GM12878 (cell line): ENCODE measurements at regions not wholly inside any gene's neighbourhood (a gene's known extent, or its start where the extent isn't known, plus 50 kb on each side); places are given as distances from the start of the nearest gene placed in this dataset.

Experiments
- ATAC-seq: fragments of 200-7000 bp; cut with Tn5 transposase; 3 replicates; pipeline ENCODE4 v1.9.1; 2020; ENCODE audit warnings: mild to moderate bottlenecking, moderate library complexity
- BruUV-seq: library from RNA; stranded (reverse); fragments of 400-500 nt; replicated peaks from 2 replicates; lab custom pipeline; 2021; lab: Mats Ljungman, UMichigan
- CTCF ChIA-PET: fragments of 300-600 bp; sonication (Branson Sonifier 250); formaldehyde crosslinking; extraction: SDS; loops from one replicate; lab custom pipeline; 2021; ENCODE audit warnings: inconsistent platforms; lab: Yijun Ruan, JAX
- POLR2A ChIA-PET: fragments of 350-600 bp; formaldehyde crosslinking; extraction: SDS; loops from one replicate; lab custom pipeline; 2021; ENCODE audit warnings: inconsistent platforms; lab: Charles Lee
- RAD21 ChIA-PET: fragments of 300-600 bp; sonication (Branson Sonifier 250); formaldehyde crosslinking; loops from one replicate; lab custom pipeline; 2023; ENCODE audit warnings: antibody characterized with exemption; ENCODE audit not compliant: unreplicated experiment; lab: Charles Lee
- SMC1A ChIA-PET: fragments of 300-600 bp; sonication (Branson Sonifier 250); formaldehyde crosslinking; loops from one replicate; lab custom pipeline; 2023; ENCODE audit not compliant: unreplicated experiment, uncharacterized antibody; lab: Charles Lee
- DNase-seq: peaks from one replicate; pipeline ENCODE4 v3.0.0-alpha.2; 2011; ENCODE audit warnings: low read depth, low spot score
- FAIRE-seq: peaks from 3 replicates; lab custom pipeline; 2011; peaks lifted over from hg19 to GRCh38; lab: Jason Lieb, UNC
- H2AFZ ChIP-seq: 2 replicates; pipeline ENCODE4 v1.6.0; 2011; ENCODE audit warnings: low read depth, low read length, control low read depth; ENCODE audit not compliant: control insufficient read depth
- H3K27ac ChIP-seq: 2 replicates; pipeline ENCODE4 v1.5.1; 2011; ENCODE audit warnings: control low read depth; ENCODE audit not compliant: control insufficient read depth, insufficient read depth
- H3K27me3 ChIP-seq, 2 experiments: replicated peaks in 1 of 2; 2 replicates each; pipeline versions ENCODE4 v1.6.0 to v1.6.1; 2011; ENCODE audit warnings: low read length in 1 of 2; ENCODE audit not compliant: control insufficient read depth in 2 of 2, insufficient read depth in 2 of 2
- H3K36me3 ChIP-seq, 2 experiments: 2 replicates each; pipeline ENCODE4 v1.5.1; 2011; ENCODE audit warnings: low read length in 1 of 2; ENCODE audit not compliant: control insufficient read depth in 2 of 2, insufficient read depth in 2 of 2
- H3K4me1 ChIP-seq: 2 replicates; pipeline ENCODE4 v1.6.1; 2011; ENCODE audit warnings: mild to moderate bottlenecking, low read length, moderate library complexity, mixed read lengths; ENCODE audit not compliant: control insufficient read depth, insufficient read depth
- H3K4me2 ChIP-seq: 2 replicates; pipeline ENCODE4 v1.6.0; 2011; ENCODE audit warnings: control low read depth; ENCODE audit not compliant: control insufficient read depth, insufficient read depth
- H3K4me3 ChIP-seq: fragments of 200-600 bp; sonication (generic); 2 replicates; pipeline ENCODE4 v1.5.1; 2016
- H3K79me2 ChIP-seq: 2 replicates; pipeline ENCODE4 v1.6.0; 2011; ENCODE audit warnings: low read length; ENCODE audit not compliant: control insufficient read depth, insufficient read depth
- H3K9ac ChIP-seq: 2 replicates; pipeline ENCODE4 v1.8.0; 2011; ENCODE audit warnings: low read length, control low read depth, mixed read lengths; ENCODE audit not compliant: control insufficient read depth, insufficient read depth
- H3K9me3 ChIP-seq: replicated peaks from 3 replicates; pipeline ENCODE4 v1.5.1; 2011; ENCODE audit warnings: mild to moderate bottlenecking, low read length; ENCODE audit not compliant: control insufficient read depth, insufficient read depth
- H4K20me1 ChIP-seq: 2 replicates; pipeline ENCODE4 v1.6.0; 2011; ENCODE audit not compliant: control insufficient read depth, insufficient read depth
- GATAD2B ChIP-seq: fragments of 450-650 bp; conservative IDR thresholded peaks from 2 replicates; pipeline ENCODE4 v1.6.1; 2017; ENCODE audit warnings: low read depth, mild to moderate bottlenecking, moderate library complexity
- MXI1 ChIP-seq: fragments of 150-350 bp; IDR thresholded peaks from 2 replicates; pipeline ENCODE4 v1.6.1; 2011; ENCODE audit warnings: low read depth, mild to moderate bottlenecking, inconsistent platforms, low read length, improper control_type of control experiment
- RAD21 ChIP-seq: IDR thresholded peaks from 2 replicates; pipeline ENCODE4 v1.6.1; 2011; ENCODE audit warnings: mild to moderate bottlenecking, low read depth, low read length, moderate library complexity; ENCODE audit not compliant: insufficient read depth
- SIN3A ChIP-seq: IDR thresholded peaks from 2 replicates; pipeline ENCODE4 v1.6.1; 2012; ENCODE audit warnings: low read depth, low read length, improper control_type of control experiment
- WGBS: methylation state at CpG from one replicate; pipeline ENCODE4 v1.1.6; 2016; ENCODE audit warnings: low lambda C conversion rate; ENCODE audit not compliant: insufficient replicate concordance, insufficient coverage; ENCODE audit errors: missing lambda C conversion rate; 5-methylcytosine and 5-hydroxymethylcytosine counted together
- in situ Hi-C: fragments of 300-500 bp; cut with MboI; formaldehyde crosslinking; loops from 9 replicates; pipeline ENCODE4 v1.14.3; 2018; ENCODE audit warnings: mixed read lengths
- intact Hi-C: fragments of 100-400 bp; cut with micrococcal nuclease; formaldehyde crosslinking; loops from one replicate; pipeline ENCODE4 v1.14.2; 2022; ENCODE audit not compliant: unreplicated experiment
- TF ChIP-seq, protein P1 (sequence below): fragments of 450-650 bp; IDR thresholded peaks from 2 replicates; pipeline ENCODE4 v1.6.1; 2017; ENCODE audit warnings: antibody characterized with exemption, mild to moderate bottlenecking, moderate library complexity
- TF ChIP-seq, protein P2 (sequence below): IDR thresholded peaks from 2 replicates; pipeline ENCODE4 v1.6.1; 2012; ENCODE audit warnings: mild to moderate bottlenecking, low read depth, low read length
- TF ChIP-seq, protein P3 (sequence below): IDR thresholded peaks from 2 replicates; pipeline ENCODE4 v1.6.1; 2011; ENCODE audit warnings: low read depth, low read length, improper control_type of control experiment, borderline replicate concordance
- TF ChIP-seq, protein P4 (sequence below): fragments of 450-650 bp; IDR thresholded peaks from 2 replicates; pipeline ENCODE4 v1.6.1; 2017; ENCODE audit warnings: borderline replicate concordance

DNA sequence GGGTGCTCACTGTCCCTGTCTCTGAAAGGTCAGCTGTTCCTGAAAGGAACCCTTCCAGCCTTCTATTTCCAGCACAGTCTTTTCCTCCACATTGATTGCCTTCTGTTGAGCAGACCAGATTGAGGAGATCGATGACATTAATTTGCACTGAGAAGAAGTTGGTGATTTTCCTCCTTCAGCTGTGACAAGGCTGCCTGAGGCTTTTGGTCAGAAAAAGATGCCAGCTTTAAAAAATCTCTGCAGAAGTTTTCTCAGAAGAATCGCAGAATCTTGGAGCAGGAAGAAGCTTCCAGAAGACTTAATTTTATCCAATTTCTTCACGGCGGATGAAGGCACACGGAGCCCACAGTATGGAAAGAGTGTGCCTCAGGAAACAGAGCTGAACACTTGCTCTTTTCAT is 112.8 kb downstream of the FAM43A start (continued):
- TF ChIP-seq SIN3A = no peak
- TF ChIP-seq RAD21 = no peak

DNA sequence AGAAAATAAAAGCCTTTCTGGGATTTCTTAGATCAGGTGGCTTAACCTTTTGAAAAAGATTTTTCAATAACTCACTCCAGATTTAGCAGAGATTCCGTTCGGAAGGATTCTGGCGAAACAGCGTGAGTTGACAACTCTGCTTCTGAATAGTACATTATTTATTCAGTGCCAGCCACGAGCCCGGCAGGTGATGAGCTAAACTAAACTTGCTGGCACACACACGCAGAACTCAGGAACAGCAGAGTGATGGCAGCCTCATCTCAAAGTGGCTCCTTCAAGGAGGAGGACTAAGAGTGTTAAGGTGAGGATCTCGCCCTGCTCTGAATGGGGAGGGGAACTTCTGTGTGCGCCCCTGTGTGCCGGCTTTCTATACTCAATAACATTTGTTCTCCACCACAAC is 114.3 kb downstream of the FAM43A start:
- WGBS = 56% methylated on average over 10 of the region's 10 CpGs

More for the DNA sequence above, 114.3 kb downstream of the FAM43A start:
- Histone ChIP-seq H3K27me3 (peaks cover 0 to 4% of the 10 kb centered on the region in 2 experiments; a peak in 3 of 4 replicates), H3K79me2 (no peaks in the 10 kb centered on the region), H3K9me3 (no peaks in the 10 kb centered on the region; the same call in 1 of the 3 replicates), H3K4me1 (no peaks in the 10 kb centered on the region), H3K4me3 (no peak overlapping the region), H3K9ac (no peak overlapping the region), H3K27ac (no peak overlapping the region), H3K4me2 (no peak overlapping the region), H2AFZ (no peak overlapping the region), H3K36me3 (no peaks in the 10 kb centered on the region), H4K20me1 (no peaks in the 10 kb centered on the region)
- DNase-seq = no peak
- ChIA-PET SMC1A (no interaction called here), POLR2A (no interaction called here), RAD21 (no interaction called here), CTCF (no interaction called here)
- FAIRE-seq = no peak
- no peak for TF ChIP-seq GATAD2B
- TF ChIP-seq, protein P1, sequence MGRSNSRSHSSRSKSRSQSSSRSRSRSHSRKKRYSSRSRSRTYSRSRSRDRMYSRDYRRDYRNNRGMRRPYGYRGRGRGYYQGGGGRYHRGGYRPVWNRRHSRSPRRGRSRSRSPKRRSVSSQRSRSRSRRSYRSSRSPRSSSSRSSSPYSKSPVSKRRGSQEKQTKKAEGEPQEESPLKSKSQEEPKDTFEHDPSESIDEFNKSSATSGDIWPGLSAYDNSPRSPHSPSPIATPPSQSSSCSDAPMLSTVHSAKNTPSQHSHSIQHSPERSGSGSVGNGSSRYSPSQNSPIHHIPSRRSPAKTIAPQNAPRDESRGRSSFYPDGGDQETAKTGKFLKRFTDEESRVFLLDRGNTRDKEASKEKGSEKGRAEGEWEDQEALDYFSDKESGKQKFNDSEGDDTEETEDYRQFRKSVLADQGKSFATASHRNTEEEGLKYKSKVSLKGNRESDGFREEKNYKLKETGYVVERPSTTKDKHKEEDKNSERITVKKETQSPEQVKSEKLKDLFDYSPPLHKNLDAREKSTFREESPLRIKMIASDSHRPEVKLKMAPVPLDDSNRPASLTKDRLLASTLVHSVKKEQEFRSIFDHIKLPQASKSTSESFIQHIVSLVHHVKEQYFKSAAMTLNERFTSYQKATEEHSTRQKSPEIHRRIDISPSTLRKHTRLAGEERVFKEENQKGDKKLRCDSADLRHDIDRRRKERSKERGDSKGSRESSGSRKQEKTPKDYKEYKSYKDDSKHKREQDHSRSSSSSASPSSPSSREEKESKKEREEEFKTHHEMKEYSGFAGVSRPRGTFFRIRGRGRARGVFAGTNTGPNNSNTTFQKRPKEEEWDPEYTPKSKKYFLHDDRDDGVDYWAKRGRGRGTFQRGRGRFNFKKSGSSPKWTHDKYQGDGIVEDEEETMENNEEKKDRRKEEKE = no peak
- TF ChIP-seq, protein P2, sequence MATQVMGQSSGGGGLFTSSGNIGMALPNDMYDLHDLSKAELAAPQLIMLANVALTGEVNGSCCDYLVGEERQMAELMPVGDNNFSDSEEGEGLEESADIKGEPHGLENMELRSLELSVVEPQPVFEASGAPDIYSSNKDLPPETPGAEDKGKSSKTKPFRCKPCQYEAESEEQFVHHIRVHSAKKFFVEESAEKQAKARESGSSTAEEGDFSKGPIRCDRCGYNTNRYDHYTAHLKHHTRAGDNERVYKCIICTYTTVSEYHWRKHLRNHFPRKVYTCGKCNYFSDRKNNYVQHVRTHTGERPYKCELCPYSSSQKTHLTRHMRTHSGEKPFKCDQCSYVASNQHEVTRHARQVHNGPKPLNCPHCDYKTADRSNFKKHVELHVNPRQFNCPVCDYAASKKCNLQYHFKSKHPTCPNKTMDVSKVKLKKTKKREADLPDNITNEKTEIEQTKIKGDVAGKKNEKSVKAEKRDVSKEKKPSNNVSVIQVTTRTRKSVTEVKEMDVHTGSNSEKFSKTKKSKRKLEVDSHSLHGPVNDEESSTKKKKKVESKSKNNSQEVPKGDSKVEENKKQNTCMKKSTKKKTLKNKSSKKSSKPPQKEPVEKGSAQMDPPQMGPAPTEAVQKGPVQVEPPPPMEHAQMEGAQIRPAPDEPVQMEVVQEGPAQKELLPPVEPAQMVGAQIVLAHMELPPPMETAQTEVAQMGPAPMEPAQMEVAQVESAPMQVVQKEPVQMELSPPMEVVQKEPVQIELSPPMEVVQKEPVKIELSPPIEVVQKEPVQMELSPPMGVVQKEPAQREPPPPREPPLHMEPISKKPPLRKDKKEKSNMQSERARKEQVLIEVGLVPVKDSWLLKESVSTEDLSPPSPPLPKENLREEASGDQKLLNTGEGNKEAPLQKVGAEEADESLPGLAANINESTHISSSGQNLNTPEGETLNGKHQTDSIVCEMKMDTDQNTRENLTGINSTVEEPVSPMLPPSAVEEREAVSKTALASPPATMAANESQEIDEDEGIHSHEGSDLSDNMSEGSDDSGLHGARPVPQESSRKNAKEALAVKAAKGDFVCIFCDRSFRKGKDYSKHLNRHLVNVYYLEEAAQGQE = no peak
- TF ChIP-seq, protein P3, sequence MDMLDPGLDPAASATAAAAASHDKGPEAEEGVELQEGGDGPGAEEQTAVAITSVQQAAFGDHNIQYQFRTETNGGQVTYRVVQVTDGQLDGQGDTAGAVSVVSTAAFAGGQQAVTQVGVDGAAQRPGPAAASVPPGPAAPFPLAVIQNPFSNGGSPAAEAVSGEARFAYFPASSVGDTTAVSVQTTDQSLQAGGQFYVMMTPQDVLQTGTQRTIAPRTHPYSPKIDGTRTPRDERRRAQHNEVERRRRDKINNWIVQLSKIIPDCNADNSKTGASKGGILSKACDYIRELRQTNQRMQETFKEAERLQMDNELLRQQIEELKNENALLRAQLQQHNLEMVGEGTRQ = no peak
- no peak for TF ChIP-seq MXI1
- TF ChIP-seq, protein P4, sequence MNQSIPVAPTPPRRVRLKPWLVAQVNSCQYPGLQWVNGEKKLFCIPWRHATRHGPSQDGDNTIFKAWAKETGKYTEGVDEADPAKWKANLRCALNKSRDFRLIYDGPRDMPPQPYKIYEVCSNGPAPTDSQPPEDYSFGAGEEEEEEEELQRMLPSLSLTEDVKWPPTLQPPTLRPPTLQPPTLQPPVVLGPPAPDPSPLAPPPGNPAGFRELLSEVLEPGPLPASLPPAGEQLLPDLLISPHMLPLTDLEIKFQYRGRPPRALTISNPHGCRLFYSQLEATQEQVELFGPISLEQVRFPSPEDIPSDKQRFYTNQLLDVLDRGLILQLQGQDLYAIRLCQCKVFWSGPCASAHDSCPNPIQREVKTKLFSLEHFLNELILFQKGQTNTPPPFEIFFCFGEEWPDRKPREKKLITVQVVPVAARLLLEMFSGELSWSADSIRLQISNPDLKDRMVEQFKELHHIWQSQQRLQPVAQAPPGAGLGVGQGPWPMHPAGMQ = no peak
- no peak for ATAC-seq
- BruUV-seq = no TSS peak
- intact Hi-C loops (no loop called here), in situ Hi-C loops (no loop called here)
